Right lobe of liver (tissue), 6 donors: ENCODE measurements at regions not wholly inside any gene's neighbourhood (a gene's known extent, or its start where the extent isn't known, plus 50 kb on each side); places are given as distances from the start of the nearest gene placed in this dataset.

Source experiments
- ATAC-seq, 4 donors: fragments of 200-7000 bp; cut with Tn5 transposase; one replicate each; pipeline ENCODE4 v1.9.1; 2020; ENCODE audit warnings: mild to moderate bottlenecking in 4 of 4, moderate library complexity in 4 of 4
- DNase-seq, 3 donors: peaks; one replicate each; pipeline ENCODE4 v3.0.0-alpha.2; 2020
- H3K27ac ChIP-seq, 3 donors: fragments of 200-600 bp; one replicate each; pipeline ENCODE4 v1.8.0; 2022
- H3K27me3 ChIP-seq, 2 donors: fragments of 200-600 bp; one replicate each; pipeline ENCODE4 v1.8.0; 2022
- H3K36me3 ChIP-seq, 4 donors: fragments of 200-600 bp; sonication (generic) in 1 of 4; one replicate each; pipeline versions ENCODE4 v1.5.1 to v1.8.0; 2017 to 2022; ENCODE audit warnings: control low read depth in 1 of 4
- H3K4me1 ChIP-seq, 4 donors: fragments of 200-600 bp; sonication (generic) in 1 of 4; one replicate each; pipeline versions ENCODE4 v1.5.1 to v1.8.0; 2017 to 2022; ENCODE audit warnings: control low read depth in 1 of 4
- H3K4me3 ChIP-seq, 3 donors: fragments of 200-600 bp; one replicate each; pipeline ENCODE4 v1.8.0; 2022
- H3K9me3 ChIP-seq, 4 donors: fragments of 200-600 bp; sonication (generic) in 1 of 4; one replicate each; pipeline versions ENCODE4 v1.5.1 to v1.8.0; 2017 to 2022; ENCODE audit warnings: control low read depth in 1 of 4
- CTCF ChIP-seq, 4 donors: fragments of 200-600 bp in 3 of 4; fragments of 450-650 bp in 1 of 4; IDR thresholded peaks; one replicate each; pipeline versions ENCODE4 v1.5.1 to v1.8.0; 2016 to 2022; ENCODE audit warnings: antibody characterized with exemption in 4 of 4, mild to moderate bottlenecking in 2 of 4
- POLR2A ChIP-seq: fragments of 450-650 bp; IDR thresholded peaks from one replicate; pipeline ENCODE4 v1.6.1; 2017; ENCODE audit warnings: antibody characterized with exemption, mild to moderate bottlenecking
- WGBS: methylation state at CpG from one replicate; pipeline ENCODE4 v1.1.6; 2018; ENCODE audit warnings: low coverage, low lambda C conversion rate; ENCODE audit not compliant: insufficient coverage; ENCODE audit errors: missing lambda C conversion rate; 5-methylcytosine and 5-hydroxymethylcytosine counted together
- intact Hi-C, 2 donors: fragments of 100-400 bp; cut with DNase I; formaldehyde crosslinking; loops; one replicate each; pipeline versions ENCODE4 v1.11.2 to v1.14.1; 2022
- donor health status: DM: no; HTN: yes; CAD: no.
- donor health status: DM: no; HTN: no; CAD: no.
- donor health status: DM: no; HTN: no; CAD: no.
- donor health status: DM: no; HTN: yes; CAD: no.
- donor health status: DM: no; HTN: yes; CAD: no.

DNA sequence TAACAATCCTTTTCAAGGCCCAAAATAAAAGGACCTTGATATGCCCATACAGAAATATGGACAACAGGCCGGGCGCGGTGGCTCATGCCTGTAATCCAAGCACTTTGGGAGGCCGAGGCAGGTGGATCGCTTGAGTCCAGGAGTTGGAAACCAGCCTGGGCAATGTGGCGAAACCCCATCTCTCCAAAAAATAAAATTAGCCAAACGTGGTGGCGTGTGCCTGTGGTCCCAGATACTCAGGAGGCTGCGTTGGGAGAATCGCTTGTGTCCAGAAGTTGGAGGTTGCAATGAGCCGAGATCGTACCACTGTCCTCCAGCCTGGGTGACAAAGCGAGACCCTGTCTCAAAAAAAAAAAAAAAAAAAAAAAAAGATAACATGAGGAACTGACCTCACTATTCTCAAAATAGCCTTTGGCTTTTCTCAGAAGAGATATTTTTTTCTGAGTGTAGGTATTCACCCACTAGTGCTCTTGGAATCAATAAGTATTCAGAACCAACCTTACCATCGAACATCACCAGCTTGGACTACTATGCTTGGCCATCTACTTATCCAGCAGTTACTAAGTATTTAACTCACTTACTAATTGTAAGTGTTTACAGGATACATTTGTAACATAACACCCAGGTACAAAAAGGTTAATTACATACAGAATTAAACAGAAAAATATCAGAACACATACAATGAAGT, 99.2 kb downstream of the OR2B2 start:
- Histone ChIP-seq H3K9me3 (no peaks in the 10 kb centered on the region), H3K4me1 (no peaks in the 10 kb centered on the region), H3K27me3 (no peaks in the 10 kb centered on the region), H3K27ac (no peak overlapping the region), H3K36me3 (no peaks in the 10 kb centered on the region), H3K4me3 (no peak overlapping the region)
- intact Hi-C loops: no loop called here
- WGBS: 89% methylated on average over 13 of the region's 14 CpGs
- no peak for TF ChIP-seq CTCF (IDR thresholded peaks at IDR 0.05)
- no peak for TF ChIP-seq POLR2A
- no peak for ATAC-seq
- DNase-seq: no peak

DNA sequence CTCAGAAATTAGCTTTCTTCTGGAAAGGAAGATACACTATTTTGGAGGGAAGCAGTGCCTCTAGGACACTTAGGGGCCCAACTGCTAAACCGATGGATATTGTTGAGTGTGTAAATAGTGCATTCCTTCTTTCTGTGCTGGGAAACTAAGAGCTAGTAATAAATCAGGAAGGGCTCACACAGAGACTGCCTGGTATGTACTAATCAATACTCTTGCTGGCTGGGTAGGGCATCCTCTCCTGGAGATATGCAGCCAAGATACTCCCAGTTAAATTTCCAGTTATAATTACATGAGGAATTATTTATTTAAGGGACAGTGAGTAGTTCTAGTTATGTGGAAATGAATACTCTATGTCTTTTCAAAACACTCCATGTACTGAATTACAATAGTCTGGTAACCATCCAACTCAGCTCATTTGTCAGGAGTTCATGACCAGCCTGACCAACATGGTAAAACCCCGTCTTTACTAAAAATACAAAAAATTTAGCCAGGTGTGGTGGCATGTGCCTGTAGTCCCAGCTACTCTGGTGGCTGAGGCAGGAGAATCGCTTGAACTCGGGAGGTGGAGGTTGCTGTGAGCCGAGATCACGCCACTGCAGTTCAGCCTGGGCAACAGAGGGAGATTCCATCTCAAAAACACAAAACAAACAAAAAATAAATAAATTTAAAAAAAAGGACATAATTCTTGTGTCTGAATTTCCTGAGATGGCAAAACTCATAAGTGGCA, 100.0 kb downstream of the OR2B2 start:
- no peak for TF ChIP-seq CTCF (IDR thresholded peaks at IDR 0.05)
- TF ChIP-seq POLR2A: no peak
- Histone ChIP-seq H3K36me3 (no peaks in the 10 kb centered on the region), H3K9me3 (no peaks in the 10 kb centered on the region), H3K27ac (no peak overlapping the region), H3K4me1 (peaks cover 0 to under 1% (median 0%) of the 10 kb centered on the region in 4 donors), H3K4me3 (no peak overlapping the region), H3K27me3 (no peaks in the 10 kb centered on the region)
- 74% methylated on average over 5 of the region's 6 CpGs for WGBS
- intact Hi-C loops: no loop called here
- DNase-seq (no peak), ATAC-seq (no peak)

- TF ChIP-seq POLR2A: no peak
- TF ChIP-seq CTCF (IDR thresholded peaks at IDR 0.05): no peak
- ATAC-seq (no peak), DNase-seq (no peak)
- Histone ChIP-seq H3K27ac (no peak overlapping the region), H3K27me3 (no peaks in the 10 kb centered on the region), H3K9me3 (no peaks in the 10 kb centered on the region), H3K36me3 (no peaks in the 10 kb centered on the region), H3K4me1 (peaks cover 0 to 5% (median 0%) of the 10 kb centered on the region in 4 donors), H3K4me3 (no peak overlapping the region)
- intact Hi-C loops: no loop called here
Observed at GRCh38 chr6:27811451-27811772, 100.8 kb downstream of the OR2B2 start.

GRCh38 chr6:27810768-27811450, 101.3 kb downstream of the OR2B2 start:
- 8% methylated on average over 11 of the region's 11 CpGs for WGBS
- H3K27ac ChIP-seq: peak overlapping the region; percentile 64 to 82 (median 80)

More at GRCh38 chr6:27810768-27811450, 101.3 kb downstream of the OR2B2 start:
- H3K4me1 ChIP-seq: peaks cover 0 to 5% (median 0%) of the 10 kb centered on the region in 4 donors
- no peaks in the 10 kb centered on the region for H3K36me3 ChIP-seq
- H3K4me3 ChIP-seq: peak overlapping the region; percentile 59 to 67 (median 60)
- H3K9me3 ChIP-seq: no peaks in the 10 kb centered on the region
- TF ChIP-seq POLR2A (no peak), CTCF (IDR thresholded peaks at IDR 0.05) (no peak)
- DNase-seq: no peak
- H3K27me3 ChIP-seq: no peaks in the 10 kb centered on the region
- intact Hi-C loops: no loop called here
- no peak for ATAC-seq
